Fibroblast of lung (primary cell): ENCODE measurements at regions not wholly inside any gene's neighbourhood (a gene's known extent, or its start where the extent isn't known, plus 50 kb on each side); places are given as distances from the start of the nearest gene placed in this dataset.
"Not testable (repeated sequence)": the region's sequence is repeated elsewhere in the genome, so short reads cannot be mapped to it uniquely, and the experiment has no call there.

Experiments used
- DNase-seq, 2 donors: peaks; one replicate each; pipeline versions ENCODE4 v3.0.0 to v3.0.0-alpha.2; 2010; ENCODE audit warnings: low read depth in 2 of 2
- H2AFZ ChIP-seq: 2 replicates; pipeline ENCODE4 v1.5.1; 2012; ENCODE audit warnings: low read length, control low read depth, inconsistent platforms
- H3K27ac ChIP-seq: 2 replicates; pipeline ENCODE4 v1.5.1; 2011; ENCODE audit warnings: low read length, control low read depth; ENCODE audit not compliant: insufficient read depth
- H3K27me3 ChIP-seq: 2 replicates; pipeline ENCODE4 v1.5.1; 2011; ENCODE audit warnings: mild to moderate bottlenecking, low read length; ENCODE audit not compliant: control insufficient read depth, insufficient read depth
- H3K36me3 ChIP-seq: 2 replicates; pipeline ENCODE4 v1.5.1; 2011; ENCODE audit warnings: low read length; ENCODE audit not compliant: control insufficient read depth, insufficient read depth
- H3K4me1 ChIP-seq: 2 replicates; pipeline ENCODE4 v1.5.1; 2011; ENCODE audit warnings: low read length; ENCODE audit not compliant: control insufficient read depth, insufficient read depth; ENCODE audit errors: extremely low read depth
- H3K4me2 ChIP-seq: 2 replicates; pipeline ENCODE4 v1.5.1; 2011; ENCODE audit warnings: low read length, control low read depth; ENCODE audit not compliant: insufficient read depth; ENCODE audit errors: extremely low read depth
- H3K4me3 ChIP-seq, 4 experiments: fragments of 200-600 bp in 1 of 4; sonication (generic) in 1 of 4; replicated peaks in 1 of 4; 2 replicates each; pipeline ENCODE4 v1.5.1; 2011 to 2016; ENCODE audit warnings: low read length in 4 of 4, low read depth in 3 of 4, mild to moderate bottlenecking in 3 of 4, control low read depth in 2 of 4, inconsistent platforms in 1 of 4, mixed read lengths in 1 of 4; ENCODE audit not compliant: insufficient read depth in 1 of 4; ENCODE audit errors: control extremely low read depth in 1 of 4
- H3K79me2 ChIP-seq: 2 replicates; pipeline ENCODE4 v1.5.1; 2012; ENCODE audit warnings: mild to moderate bottlenecking, low read length, inconsistent platforms; ENCODE audit not compliant: control insufficient read depth, insufficient read depth
- H3K9ac ChIP-seq: 2 replicates; pipeline ENCODE4 v1.5.1; 2011; ENCODE audit warnings: mild to moderate bottlenecking, low read length, control low read depth; ENCODE audit not compliant: insufficient read depth
- H3K9me3 ChIP-seq: 2 replicates; pipeline ENCODE4 v1.5.1; 2012; ENCODE audit warnings: low read depth, low read length; ENCODE audit not compliant: control insufficient read depth, insufficient read depth
- H4K20me1 ChIP-seq: 2 replicates; pipeline ENCODE4 v1.5.1; 2011; ENCODE audit warnings: low read length; ENCODE audit not compliant: control insufficient read depth, insufficient read depth; ENCODE audit errors: extremely low read depth
- EZH2 ChIP-seq: IDR thresholded peaks from 2 replicates; pipeline ENCODE4 v1.5.1; 2012; ENCODE audit warnings: low read length, control low read depth, mild to moderate bottlenecking; ENCODE audit errors: missing control alignments
- TF ChIP-seq, protein P1 (sequence below), 2 donors: IDR thresholded peaks in 1 of 2; conservative IDR thresholded peaks in 1 of 2; 1 replicate in 1 of 2; 2 replicates in 1 of 2; pipeline ENCODE4 v1.5.1; 2011 to 2012; ENCODE audit warnings: low read length in 2 of 2, control low read depth in 1 of 2, inconsistent platforms in 1 of 2, low read depth in 1 of 2, mild to moderate bottlenecking in 1 of 2

GRCh38 chr4:187500796-187501195 is 494.8 kb upstream of the ZFP42 start:
- H3K79me2 ChIP-seq = no peaks in the 10 kb centered on the region
- H3K27ac ChIP-seq = no peak overlapping the region
- no peaks in the 10 kb centered on the region for H3K4me1 ChIP-seq
- TF ChIP-seq, protein P1, sequence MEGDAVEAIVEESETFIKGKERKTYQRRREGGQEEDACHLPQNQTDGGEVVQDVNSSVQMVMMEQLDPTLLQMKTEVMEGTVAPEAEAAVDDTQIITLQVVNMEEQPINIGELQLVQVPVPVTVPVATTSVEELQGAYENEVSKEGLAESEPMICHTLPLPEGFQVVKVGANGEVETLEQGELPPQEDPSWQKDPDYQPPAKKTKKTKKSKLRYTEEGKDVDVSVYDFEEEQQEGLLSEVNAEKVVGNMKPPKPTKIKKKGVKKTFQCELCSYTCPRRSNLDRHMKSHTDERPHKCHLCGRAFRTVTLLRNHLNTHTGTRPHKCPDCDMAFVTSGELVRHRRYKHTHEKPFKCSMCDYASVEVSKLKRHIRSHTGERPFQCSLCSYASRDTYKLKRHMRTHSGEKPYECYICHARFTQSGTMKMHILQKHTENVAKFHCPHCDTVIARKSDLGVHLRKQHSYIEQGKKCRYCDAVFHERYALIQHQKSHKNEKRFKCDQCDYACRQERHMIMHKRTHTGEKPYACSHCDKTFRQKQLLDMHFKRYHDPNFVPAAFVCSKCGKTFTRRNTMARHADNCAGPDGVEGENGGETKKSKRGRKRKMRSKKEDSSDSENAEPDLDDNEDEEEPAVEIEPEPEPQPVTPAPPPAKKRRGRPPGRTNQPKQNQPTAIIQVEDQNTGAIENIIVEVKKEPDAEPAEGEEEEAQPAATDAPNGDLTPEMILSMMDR (conservative IDR thresholded peaks at IDR 0.05 in 1 of 2, IDR thresholded peaks at IDR 0.05 in 1 of 2; ENCODE audit: low read depth in 1 of 2, low read length in 2 of 2) = no peak
- no peak for TF ChIP-seq EZH2
- H3K4me3 ChIP-seq = no peak overlapping the region
- H3K9me3 ChIP-seq = no peaks in the 10 kb centered on the region
- no peak overlapping the region for H3K4me2 ChIP-seq
- H3K36me3 ChIP-seq = no peaks in the 10 kb centered on the region
- H2AFZ ChIP-seq = no peak overlapping the region
- no peaks in the 10 kb centered on the region for H3K27me3 ChIP-seq
- DNase-seq = no peak
- no peak overlapping the region for H3K9ac ChIP-seq
- no peaks in the 10 kb centered on the region for H4K20me1 ChIP-seq

GRCh38 chr4:187501731-187502130 is 493.8 kb upstream of the ZFP42 start:
- no peak overlapping the region for H3K4me3 ChIP-seq
- H3K4me2 ChIP-seq = no peak overlapping the region
- no peak overlapping the region for H3K27ac ChIP-seq
- no peak for TF ChIP-seq EZH2
- TF ChIP-seq, protein P1 (conservative IDR thresholded peaks at IDR 0.05 in 1 of 2, IDR thresholded peaks at IDR 0.05 in 1 of 2; ENCODE audit: low read depth in 1 of 2, low read length in 2 of 2) = no peak
- no peaks in the 10 kb centered on the region for H3K27me3 ChIP-seq
- no peaks in the 10 kb centered on the region for H4K20me1 ChIP-seq
- H3K9me3 ChIP-seq = no peaks in the 10 kb centered on the region
- no peaks in the 10 kb centered on the region for H3K79me2 ChIP-seq
- DNase-seq = no peak
- no peak overlapping the region for H2AFZ ChIP-seq
- H3K9ac ChIP-seq = no peak overlapping the region
- H3K36me3 ChIP-seq = no peaks in the 10 kb centered on the region
- H3K4me1 ChIP-seq = no peaks in the 10 kb centered on the region

DNA sequence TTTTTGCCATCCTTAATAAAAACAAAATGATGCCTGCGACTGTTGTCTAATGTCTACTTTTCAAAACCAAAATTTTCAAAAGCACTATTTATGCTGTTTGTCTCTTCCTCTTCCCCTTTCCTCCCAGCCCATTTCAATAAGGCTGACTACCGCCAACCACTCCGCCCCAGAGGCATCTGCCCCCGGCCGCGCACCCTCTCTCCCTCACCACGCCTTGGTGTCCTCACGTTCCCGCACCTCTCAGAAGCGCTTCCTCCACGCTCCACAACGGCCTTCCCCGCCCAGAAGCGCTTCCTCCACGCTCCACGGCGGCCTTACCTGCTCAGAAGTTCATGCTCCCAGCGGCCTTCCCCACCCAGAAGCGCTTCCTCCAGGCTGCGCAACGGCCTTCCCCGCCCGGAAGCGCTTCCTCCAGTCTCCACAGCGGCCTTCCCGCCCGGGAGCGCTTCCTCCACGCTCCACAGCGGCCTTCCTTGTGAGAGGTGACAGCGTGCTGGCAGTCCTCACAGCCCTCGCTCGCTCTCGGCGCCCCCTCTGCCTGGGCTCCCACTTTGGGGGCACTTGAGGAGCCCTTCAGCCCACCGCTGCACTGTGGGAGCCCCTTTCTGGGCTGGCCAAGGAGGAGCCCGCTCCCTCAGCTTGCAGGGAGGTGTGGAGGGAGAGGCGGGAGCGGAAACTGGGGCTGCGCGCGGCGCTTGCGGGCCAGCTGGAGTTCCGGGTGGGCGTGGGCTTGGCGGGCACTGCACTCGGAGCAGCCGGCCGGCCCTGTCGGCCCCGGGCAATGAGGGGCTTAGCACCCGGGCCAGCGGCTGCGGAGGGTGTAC is 490.4 kb upstream of the ZFP42 start:
- Histone ChIP-seq H3K9me3 (no peaks in the 10 kb centered on the region), H3K4me3 (no peak overlapping the region), H3K9ac (no peak overlapping the region), H3K27me3 (no peaks in the 10 kb centered on the region), H3K27ac (no peak overlapping the region), H2AFZ (no peak overlapping the region), H3K4me2 (no peak overlapping the region), H3K79me2 (no peaks in the 10 kb centered on the region), H3K36me3 (no peaks in the 10 kb centered on the region), H4K20me1 (no peaks in the 10 kb centered on the region), H3K4me1 (no peaks in the 10 kb centered on the region)
- no peak for DNase-seq
- TF ChIP-seq, protein P1 (conservative IDR thresholded peaks at IDR 0.05 in 1 of 2, IDR thresholded peaks at IDR 0.05 in 1 of 2; ENCODE audit: low read depth in 1 of 2, low read length in 2 of 2) = no peak
- no peak for TF ChIP-seq EZH2

- not testable (repeated sequence) for H3K36me3 ChIP-seq, H2AFZ ChIP-seq, H3K79me2 ChIP-seq, H3K27me3 ChIP-seq, H3K4me1 ChIP-seq, H3K27ac ChIP-seq, DNase-seq, H4K20me1 ChIP-seq, H3K9me3 ChIP-seq, H3K4me3 ChIP-seq, H3K9ac ChIP-seq, H3K4me2 ChIP-seq
Measured at GRCh38 chr4:187505798-187506141, 489.8 kb upstream of the ZFP42 start.
